ENCODE measurements at regions not wholly inside any gene's neighbourhood (a gene's known extent, or its start where the extent isn't known, plus 50 kb on each side); places are given as distances from the start of the nearest gene placed in this dataset.

GRCh38 chr20:16678779-16679178 lies 51.0 kb upstream of the SNRPB2 start:
- Mint-ChIP-seq H3K9me3 (ENCODE audit: insufficient read depth) (no peaks in the 10 kb centered on the region), H3K4me1 (no peaks in the 10 kb centered on the region), H3K27ac (no peak overlapping the region), H3K27me3 (peaks cover 3% of the 10 kb centered on the region), H3K4me3 (no peak overlapping the region)
- CTCF ChIA-PET = no interaction called here
- Histone ChIP-seq H3K9me3 (ENCODE audit: control extremely low read depth in 1 of 3, control insufficient read depth in 2 of 3, insufficient read depth in 1 of 3, low read length in 2 of 3) (peaks cover 0 to 6% (median 0%) of the 10 kb centered on the region in 3 donors), H2AFZ (ENCODE audit: insufficient read depth, low read depth, low read length, poor library complexity, severe bottlenecking) (no peak overlapping the region), H4K20me1 (ENCODE audit: control insufficient read depth, insufficient read depth, low read length, poor library complexity, severe bottlenecking) (no peaks in the 10 kb centered on the region), H3K9ac (ENCODE audit: low read length) (no peak overlapping the region), H3K27me3 (replicated peaks in 1 of 4; ENCODE audit: control extremely low read depth in 1 of 4, control insufficient read depth in 3 of 4, insufficient read depth in 4 of 4, low read length in 3 of 4) (no peaks in the 10 kb centered on the region), H3K4me2 (replicated peaks; ENCODE audit: low read depth, low read length, poor library complexity, severe bottlenecking) (no peak overlapping the region), H3K4me3 (ENCODE audit: control extremely low read depth in 1 of 5, extremely low read depth in 1 of 5, insufficient read depth in 1 of 5, low read depth in 2 of 5, low read length in 4 of 5) (no peak overlapping the region), H3K36me3 (replicated peaks in 1 of 2; ENCODE audit: control extremely low read depth in 1 of 2, control insufficient read depth in 1 of 2, extremely low read depth in 1 of 2, insufficient read depth in 2 of 2, low read length in 1 of 2) (no peaks in the 10 kb centered on the region), H3K79me2 (ENCODE audit: control insufficient read depth, insufficient read depth, low read length) (no peaks in the 10 kb centered on the region), H3K4me1 (ENCODE audit: control insufficient read depth in 2 of 2, insufficient read depth in 2 of 2, low read length in 2 of 2) (no peaks in the 10 kb centered on the region), H3K27ac (ENCODE audit: low read length in 2 of 2) (no peak overlapping the region)
- no CpG with 5 or more reads among the region's 4 CpGs for WGBS (ENCODE audit: insufficient coverage)
- no peak for ATAC-seq (ENCODE audit: low read depth)
- no peak for DNase-seq
- intact Hi-C loops (cut with micrococcal nuclease) = no loop called here
- POLR2A ChIA-PET = no interaction called here
- TF ChIP-seq EZH2 (IDR thresholded peaks at IDR 0.05; ENCODE audit: borderline replicate concordance, insufficient read depth, low read depth, low read length, poor library complexity, severe bottlenecking) = no peak
- no peak for TF ChIP-seq CTCF (IDR thresholded peaks at IDR 0.05)

DNA sequence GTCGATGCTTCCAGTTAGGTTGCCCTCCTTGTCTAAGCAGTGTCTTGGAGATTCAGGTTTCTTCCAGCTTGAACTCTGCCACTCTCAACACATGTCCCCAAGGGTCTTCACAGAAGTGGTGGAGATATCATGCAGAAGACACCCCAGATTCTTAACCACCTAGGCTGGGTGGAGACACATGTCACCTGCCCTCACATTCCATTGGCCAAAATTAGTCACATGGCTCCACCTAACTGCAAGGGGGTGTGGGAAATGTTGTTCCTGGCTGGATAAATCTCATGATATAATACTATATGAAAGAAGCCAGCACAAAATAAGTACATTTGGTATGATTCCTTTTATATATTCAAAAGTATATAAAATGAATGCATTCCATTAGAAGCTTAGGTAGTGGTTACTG lies 52.9 kb upstream of the SNRPB2 start:
- POLR2A ChIA-PET = no interaction called here
- ATAC-seq (ENCODE audit: low read depth) (no peak), DNase-seq (no peak)
- intact Hi-C loops (cut with micrococcal nuclease) = no loop called here
- Histone ChIP-seq H3K36me3 (replicated peaks in 1 of 2; ENCODE audit: control extremely low read depth in 1 of 2, control insufficient read depth in 1 of 2, extremely low read depth in 1 of 2, insufficient read depth in 2 of 2, low read length in 1 of 2) (no peaks in the 10 kb centered on the region), H3K9me3 (ENCODE audit: control extremely low read depth in 1 of 3, control insufficient read depth in 2 of 3, insufficient read depth in 1 of 3, low read length in 2 of 3) (peaks cover 0 to 6% (median 0%) of the 10 kb centered on the region in 3 donors), H4K20me1 (ENCODE audit: control insufficient read depth, insufficient read depth, low read length, poor library complexity, severe bottlenecking) (no peaks in the 10 kb centered on the region), H3K4me3 (ENCODE audit: control extremely low read depth in 1 of 5, extremely low read depth in 1 of 5, insufficient read depth in 1 of 5, low read depth in 2 of 5, low read length in 4 of 5) (no peak overlapping the region), H3K27me3 (replicated peaks in 1 of 4; ENCODE audit: control extremely low read depth in 1 of 4, control insufficient read depth in 3 of 4, insufficient read depth in 4 of 4, low read length in 3 of 4) (no peaks in the 10 kb centered on the region), H3K4me1 (ENCODE audit: control insufficient read depth in 2 of 2, insufficient read depth in 2 of 2, low read length in 2 of 2) (no peaks in the 10 kb centered on the region), H3K4me2 (replicated peaks; ENCODE audit: low read depth, low read length, poor library complexity, severe bottlenecking) (no peak overlapping the region), H3K79me2 (ENCODE audit: control insufficient read depth, insufficient read depth, low read length) (no peaks in the 10 kb centered on the region), H3K9ac (ENCODE audit: low read length) (no peak overlapping the region), H3K27ac (ENCODE audit: low read length in 2 of 2) (no peak overlapping the region), H2AFZ (ENCODE audit: insufficient read depth, low read depth, low read length, poor library complexity, severe bottlenecking) (no peak overlapping the region)
- WGBS (ENCODE audit: insufficient coverage) = 80% methylated on average over 1 of the region's 1 CpG
- Mint-ChIP-seq H3K4me3 (no peak overlapping the region), H3K4me1 (no peaks in the 10 kb centered on the region), H3K27ac (no peak overlapping the region), H3K27me3 (peaks cover 6% of the 10 kb centered on the region), H3K9me3 (ENCODE audit: insufficient read depth) (no peaks in the 10 kb centered on the region)
- CTCF ChIA-PET = no interaction called here
- no peak for TF ChIP-seq EZH2 (IDR thresholded peaks at IDR 0.05; ENCODE audit: borderline replicate concordance, insufficient read depth, low read depth, low read length, poor library complexity, severe bottlenecking)
- TF ChIP-seq CTCF (IDR thresholded peaks at IDR 0.05) = no peak
